CD8-positive, alpha-beta memory T cell (primary cell): ENCODE measurements at regions not wholly inside any gene's neighbourhood (a gene's known extent, or its start where the extent isn't known, plus 50 kb on each side); places are given as distances from the start of the nearest gene placed in this dataset.

Source experiments
- CTCF ChIA-PET: fragments of 350-600 bp; sonication (Branson Sonifier 250); formaldehyde crosslinking; loops from one replicate; lab custom pipeline; 2021; ENCODE audit warnings: antibody characterized with exemption; lab: Charles Lee
- POLR2A ChIA-PET: fragments of 350-600 bp; sonication (Branson Sonifier 250); formaldehyde crosslinking; loops from one replicate; lab custom pipeline; 2021; ENCODE audit warnings: antibody characterized with exemption; lab: Charles Lee
- DNase-seq, 5 donors: peaks; one replicate each; pipeline versions ENCODE4 v3.0.0 to v3.0.0-alpha.2; 2020 to 2022; ENCODE audit warnings: mixed read lengths in 1 of 5
- H3K27ac ChIP-seq: one replicate; pipeline ENCODE4 v1.7.0; 2013; ENCODE audit warnings: low read depth, mild to moderate bottlenecking, low read length, moderate library complexity
- H3K27me3 ChIP-seq: 2 replicates; pipeline ENCODE4 v1.7.0; 2013; ENCODE audit warnings: low read length, mild to moderate bottlenecking; ENCODE audit not compliant: insufficient read depth, poor library complexity, severe bottlenecking
- H3K36me3 ChIP-seq: 2 replicates; pipeline ENCODE4 v1.7.0; 2013; ENCODE audit warnings: mild to moderate bottlenecking, low read length, moderate library complexity; ENCODE audit not compliant: insufficient read depth
- H3K4me1 ChIP-seq: 2 replicates; pipeline ENCODE4 v1.7.0; 2013; ENCODE audit warnings: mild to moderate bottlenecking, low read length, moderate library complexity; ENCODE audit not compliant: insufficient read depth
- H3K4me3 ChIP-seq: 2 replicates; pipeline ENCODE4 v1.7.0; 2013; ENCODE audit warnings: mild to moderate bottlenecking, low read length
- H3K9me3 ChIP-seq: 2 replicates; pipeline ENCODE4 v1.7.0; 2013; ENCODE audit warnings: mild to moderate bottlenecking, low read length
- H3K27ac Mint-ChIP-seq, 8 donors: one replicate each; pipeline ENCODE4 v1.8.0; 2020 to 2021; ENCODE audit warnings: mixed read lengths in 8 of 8, mild to moderate bottlenecking in 6 of 8, inconsistent platforms in 3 of 8, moderate library complexity in 3 of 8
- H3K27me3 Mint-ChIP-seq, 2 donors: one replicate each; pipeline ENCODE4 v1.8.0; 2020 to 2021; ENCODE audit warnings: mixed read lengths in 2 of 2, mild to moderate bottlenecking in 1 of 2, moderate library complexity in 1 of 2
- H3K36me3 Mint-ChIP-seq, 3 donors: one replicate each; pipeline ENCODE4 v1.8.0; 2020 to 2021; ENCODE audit warnings: mixed read lengths in 3 of 3, inconsistent platforms in 1 of 3, mild to moderate bottlenecking in 1 of 3
- H3K4me1 Mint-ChIP-seq, 3 donors: one replicate each; pipeline ENCODE4 v1.8.0; 2020 to 2021; ENCODE audit warnings: mixed read lengths in 3 of 3, inconsistent platforms in 1 of 3, mild to moderate bottlenecking in 1 of 3
- H3K4me3 Mint-ChIP-seq, 7 donors: one replicate each; pipeline ENCODE4 v1.8.0; 2020 to 2021; ENCODE audit warnings: mixed read lengths in 7 of 7, mild to moderate bottlenecking in 6 of 7, moderate library complexity in 4 of 7, inconsistent platforms in 2 of 7
- H3K9me3 Mint-ChIP-seq, 5 donors: one replicate each; pipeline ENCODE4 v1.8.0; 2020 to 2022; ENCODE audit warnings: mixed read lengths in 5 of 5, mild to moderate bottlenecking in 3 of 5, moderate library complexity in 2 of 5, inconsistent platforms in 1 of 5

- ChIA-PET POLR2A (no interaction called here), CTCF (interaction anchor here (1.6 kb wide), 1 partner anchor 25 kb away, joined by 3 read pairs; no protein-coding TSS in a partner anchor)
- Histone ChIP-seq H3K4me3 (no peak overlapping the region), H3K36me3 (no peaks in the 10 kb centered on the region), H3K9me3 (no peaks in the 10 kb centered on the region), H3K27me3 (no peaks in the 10 kb centered on the region), H3K27ac (no peak overlapping the region), H3K4me1 (no peaks in the 10 kb centered on the region)
- Mint-ChIP-seq H3K4me3 (no peak overlapping the region), H3K36me3 (peaks cover 0 to 5% (median 0%) of the 10 kb centered on the region in 3 donors), H3K9me3 (no peaks in the 10 kb centered on the region), H3K27ac (no peak overlapping the region), H3K27me3 (no peaks in the 10 kb centered on the region), H3K4me1 (peaks cover 0 to 2% (median 0%) of the 10 kb centered on the region in 3 donors)
- DNase-seq: no peak
Observed at GRCh38 chr22:46092011-46092410, 58.3 kb upstream of the PPARA start.

GRCh38 chr22:46092670-46093410, 57.5 kb upstream of the PPARA start:
- no peaks in the 10 kb centered on the region for H3K27me3 ChIP-seq
- peaks cover 0 to 2% (median 0%) of the 10 kb centered on the region in 3 donors for H3K4me1 Mint-ChIP-seq
- H3K9me3 ChIP-seq: no peaks in the 10 kb centered on the region
- no peak overlapping the region for H3K27ac ChIP-seq
- no peak overlapping the region for H3K27ac Mint-ChIP-seq
- H3K9me3 Mint-ChIP-seq: no peaks in the 10 kb centered on the region
- H3K4me3 Mint-ChIP-seq: no peak overlapping the region
- no peaks in the 10 kb centered on the region for H3K27me3 Mint-ChIP-seq
- peaks cover 0 to 7% (median 0%) of the 10 kb centered on the region in 3 donors for H3K36me3 Mint-ChIP-seq
- ChIA-PET CTCF (no interaction called here), POLR2A (no interaction called here)
- H3K36me3 ChIP-seq: no peaks in the 10 kb centered on the region
- H3K4me1 ChIP-seq: no peaks in the 10 kb centered on the region
- H3K4me3 ChIP-seq: no peak overlapping the region
- no peak for DNase-seq

GRCh38 chr22:46093796-46094195, 56.5 kb upstream of the PPARA start:
- ChIA-PET CTCF (interaction anchor here (0.8 kb wide), 1 partner anchor 88 kb away, joined by 3 read pairs; no protein-coding TSS in a partner anchor), POLR2A (no interaction called here)
- no peaks in the 10 kb centered on the region for H3K4me1 ChIP-seq
- H3K9me3 ChIP-seq: no peaks in the 10 kb centered on the region
- H3K36me3 ChIP-seq: no peaks in the 10 kb centered on the region
- DNase-seq: no peak
- Mint-ChIP-seq H3K4me1 (peaks cover 0 to 2% (median 0%) of the 10 kb centered on the region in 3 donors), H3K27me3 (no peaks in the 10 kb centered on the region), H3K36me3 (peaks cover 0 to 8% (median 0%) of the 10 kb centered on the region in 3 donors), H3K4me3 (no peak overlapping the region), H3K9me3 (no peaks in the 10 kb centered on the region), H3K27ac (no peak overlapping the region)
- H3K27ac ChIP-seq: no peak overlapping the region
- no peak overlapping the region for H3K4me3 ChIP-seq
- H3K27me3 ChIP-seq: no peaks in the 10 kb centered on the region

- H3K4me3 ChIP-seq: no peak overlapping the region
- Mint-ChIP-seq H3K36me3 (peaks cover 0 to 9% (median 0%) of the 10 kb centered on the region in 3 donors), H3K27me3 (no peaks in the 10 kb centered on the region), H3K27ac (no peak overlapping the region), H3K4me3 (no peak overlapping the region), H3K4me1 (peaks cover 0 to 2% (median 0%) of the 10 kb centered on the region in 3 donors), H3K9me3 (no peaks in the 10 kb centered on the region)
- ChIA-PET CTCF (no interaction called here), POLR2A (no interaction called here)
- no peak overlapping the region for H3K27ac ChIP-seq
- no peaks in the 10 kb centered on the region for H3K36me3 ChIP-seq
- no peaks in the 10 kb centered on the region for H3K4me1 ChIP-seq
- no peaks in the 10 kb centered on the region for H3K27me3 ChIP-seq
- no peak for DNase-seq
- H3K9me3 ChIP-seq: no peaks in the 10 kb centered on the region
Observed at GRCh38 chr22:46094676-46095075, 55.6 kb upstream of the PPARA start.

- H3K4me1 Mint-ChIP-seq: peaks cover 0 to 2% (median 0%) of the 10 kb centered on the region in 3 donors
- no peaks in the 10 kb centered on the region for H3K9me3 ChIP-seq
- no peaks in the 10 kb centered on the region for H3K27me3 Mint-ChIP-seq
- no peak overlapping the region for H3K27ac ChIP-seq
- H3K27me3 ChIP-seq: no peaks in the 10 kb centered on the region
- ChIA-PET POLR2A (no interaction called here), CTCF (no interaction called here)
- H3K27ac Mint-ChIP-seq: no peak overlapping the region
- DNase-seq: no peak
- no peaks in the 10 kb centered on the region for H3K4me1 ChIP-seq
- no peaks in the 10 kb centered on the region for H3K36me3 ChIP-seq
- no peaks in the 10 kb centered on the region for H3K9me3 Mint-ChIP-seq
- no peak overlapping the region for H3K4me3 Mint-ChIP-seq
- no peak overlapping the region for H3K4me3 ChIP-seq
- peaks cover 0 to 14% (median 0%) of the 10 kb centered on the region in 3 donors for H3K36me3 Mint-ChIP-seq
Observed at GRCh38 chr22:46096051-46096450, 54.3 kb upstream of the PPARA start.

- POLR2A ChIA-PET: no interaction called here
- Mint-ChIP-seq H3K27ac (peak overlapping the region in 1 of 8 donors; percentile 35), H3K4me3 (no peak overlapping the region), H3K27me3 (no peaks in the 10 kb centered on the region), H3K36me3 (peaks cover 0 to 18% (median 0%) of the 10 kb centered on the region in 3 donors), H3K9me3 (no peaks in the 10 kb centered on the region), H3K4me1 (peaks cover 0 to 4% (median 2%) of the 10 kb centered on the region in 3 donors)
- DNase-seq: no peak
- H3K27ac ChIP-seq: no peak overlapping the region
- H3K27me3 ChIP-seq: no peaks in the 10 kb centered on the region
- CTCF ChIA-PET: no interaction called here
- H3K36me3 ChIP-seq: no peaks in the 10 kb centered on the region
- no peaks in the 10 kb centered on the region for H3K4me1 ChIP-seq
- no peaks in the 10 kb centered on the region for H3K9me3 ChIP-seq
- no peak overlapping the region for H3K4me3 ChIP-seq
Observed at GRCh38 chr22:46096706-46097230, 53.6 kb upstream of the PPARA start.

GRCh38 chr22:46097268-46097900, 52.9 kb upstream of the PPARA start:
- Mint-ChIP-seq H3K27me3 (no peaks in the 10 kb centered on the region), H3K4me3 (no peak overlapping the region), H3K9me3 (no peaks in the 10 kb centered on the region), H3K27ac (peak overlapping the region in 2 of 8 donors; percentile 35 to 42), H3K4me1 (peaks cover 0 to 4% (median 2%) of the 10 kb centered on the region in 3 donors), H3K36me3 (peaks cover 0 to 18% (median 0%) of the 10 kb centered on the region in 3 donors)
- no peaks in the 10 kb centered on the region for H3K27me3 ChIP-seq
- DNase-seq: no peak
- no peaks in the 10 kb centered on the region for H3K36me3 ChIP-seq
- ChIA-PET CTCF (no interaction called here), POLR2A (no interaction called here)
- H3K27ac ChIP-seq: no peak overlapping the region
- H3K9me3 ChIP-seq: no peaks in the 10 kb centered on the region
- H3K4me1 ChIP-seq: no peaks in the 10 kb centered on the region
- H3K4me3 ChIP-seq: no peak overlapping the region
